B cell (primary cell): ENCODE measurements at regions not wholly inside any gene's neighbourhood (a gene's known extent, or its start where the extent isn't known, plus 50 kb on each side); places are given as distances from the start of the nearest gene placed in this dataset.

Experiments used
- CTCF ChIP-seq: fragments of 200-600 bp; IDR thresholded peaks from one replicate; pipeline ENCODE4 v1.8.0; 2022; ENCODE audit warnings: antibody characterized with exemption, mild to moderate bottlenecking
- EZH2 ChIP-seq: IDR thresholded peaks from 2 replicates; pipeline ENCODE4 v1.6.1; 2012; ENCODE audit warnings: borderline replicate concordance, low read depth, mild to moderate bottlenecking, moderate library complexity, low read length; ENCODE audit not compliant: insufficient read depth, poor library complexity, severe bottlenecking

- no peak for TF ChIP-seq CTCF
- TF ChIP-seq EZH2 = no peak
Measured at GRCh38 chr6:82076916-82077315, 170.6 kb downstream of the IBTK start.
